Upper lobe of left lung (tissue), 4 donors: ENCODE measurements at regions not wholly inside any gene's neighbourhood (a gene's known extent, or its start where the extent isn't known, plus 50 kb on each side); places are given as distances from the start of the nearest gene placed in this dataset.

Source experiments
- POLR2A ChIP-seq, 4 donors: fragments of 450-650 bp; IDR thresholded peaks; one replicate each; pipeline ENCODE4 v1.5.1; 2016 to 2017; ENCODE audit warnings: antibody characterized with exemption in 4 of 4, mild to moderate bottlenecking in 2 of 4
- TF ChIP-seq, protein P1 (sequence below), 6 experiments: fragments of 450-650 bp in 4 of 6; fragments of 200-600 bp in 2 of 6; sonication (generic) in 2 of 6; IDR thresholded peaks; one replicate each; pipeline ENCODE4 v1.5.1; 2016 to 2019; ENCODE audit warnings: antibody characterized with exemption in 6 of 6

DNA sequence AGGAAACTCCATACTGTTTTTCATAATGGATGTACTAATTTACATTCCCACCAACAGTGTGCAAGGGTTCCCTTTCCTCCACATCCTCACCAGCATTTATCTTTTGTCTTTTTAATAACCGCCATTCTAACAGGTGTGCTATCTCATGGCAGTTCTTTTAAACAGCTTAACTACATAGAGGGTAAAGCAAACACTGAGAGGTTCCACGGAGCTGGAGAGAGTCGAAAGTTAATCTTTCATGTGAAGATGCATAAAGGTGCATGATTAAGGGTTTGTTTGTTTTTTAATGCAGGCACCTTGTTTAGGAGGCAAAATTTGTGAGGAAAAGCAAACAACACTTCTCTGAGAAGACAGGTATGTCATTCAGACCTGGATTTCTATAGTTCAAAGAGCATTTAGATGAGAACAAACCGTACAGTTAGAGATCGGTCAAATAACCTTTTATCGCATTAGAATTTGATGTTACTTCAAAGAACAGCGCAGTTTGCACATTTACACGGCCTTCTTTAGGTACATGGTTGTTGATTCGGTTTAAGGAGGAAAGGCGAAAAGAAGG lies 193.9 kb downstream of the RBM26 start:
- TF ChIP-seq POLR2A (IDR thresholded peaks at IDR 0.05), result no peak
- TF ChIP-seq, protein P1, sequence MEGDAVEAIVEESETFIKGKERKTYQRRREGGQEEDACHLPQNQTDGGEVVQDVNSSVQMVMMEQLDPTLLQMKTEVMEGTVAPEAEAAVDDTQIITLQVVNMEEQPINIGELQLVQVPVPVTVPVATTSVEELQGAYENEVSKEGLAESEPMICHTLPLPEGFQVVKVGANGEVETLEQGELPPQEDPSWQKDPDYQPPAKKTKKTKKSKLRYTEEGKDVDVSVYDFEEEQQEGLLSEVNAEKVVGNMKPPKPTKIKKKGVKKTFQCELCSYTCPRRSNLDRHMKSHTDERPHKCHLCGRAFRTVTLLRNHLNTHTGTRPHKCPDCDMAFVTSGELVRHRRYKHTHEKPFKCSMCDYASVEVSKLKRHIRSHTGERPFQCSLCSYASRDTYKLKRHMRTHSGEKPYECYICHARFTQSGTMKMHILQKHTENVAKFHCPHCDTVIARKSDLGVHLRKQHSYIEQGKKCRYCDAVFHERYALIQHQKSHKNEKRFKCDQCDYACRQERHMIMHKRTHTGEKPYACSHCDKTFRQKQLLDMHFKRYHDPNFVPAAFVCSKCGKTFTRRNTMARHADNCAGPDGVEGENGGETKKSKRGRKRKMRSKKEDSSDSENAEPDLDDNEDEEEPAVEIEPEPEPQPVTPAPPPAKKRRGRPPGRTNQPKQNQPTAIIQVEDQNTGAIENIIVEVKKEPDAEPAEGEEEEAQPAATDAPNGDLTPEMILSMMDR (IDR thresholded peaks at IDR 0.05), result no peak
